Activated CD4-positive, alpha-beta T cell treated with anti-CD3 and anti-CD28 coated beads, Interleukin-2, Interleukin-6, amounts not matched to agents 100 ng/mL and 50 ng/mL, durations not matched to agents 16 hours and 8 hours (primary cell): ENCODE measurements at regions not wholly inside any gene's neighbourhood (a gene's known extent, or its start where the extent isn't known, plus 50 kb on each side); places are given as distances from the start of the nearest gene placed in this dataset.

Source experiments
- DNase-seq: peaks from one replicate; pipeline ENCODE4 v3.0.0-alpha.2; 2020

- no peak for DNase-seq
Measured at GRCh38 chr3:178146406-178146831, 389.8 kb upstream of the KCNMB2 start.

- DNase-seq, result no peak
Measured at GRCh38 chr3:178147001-178147400, 389.2 kb upstream of the KCNMB2 start.

DNA sequence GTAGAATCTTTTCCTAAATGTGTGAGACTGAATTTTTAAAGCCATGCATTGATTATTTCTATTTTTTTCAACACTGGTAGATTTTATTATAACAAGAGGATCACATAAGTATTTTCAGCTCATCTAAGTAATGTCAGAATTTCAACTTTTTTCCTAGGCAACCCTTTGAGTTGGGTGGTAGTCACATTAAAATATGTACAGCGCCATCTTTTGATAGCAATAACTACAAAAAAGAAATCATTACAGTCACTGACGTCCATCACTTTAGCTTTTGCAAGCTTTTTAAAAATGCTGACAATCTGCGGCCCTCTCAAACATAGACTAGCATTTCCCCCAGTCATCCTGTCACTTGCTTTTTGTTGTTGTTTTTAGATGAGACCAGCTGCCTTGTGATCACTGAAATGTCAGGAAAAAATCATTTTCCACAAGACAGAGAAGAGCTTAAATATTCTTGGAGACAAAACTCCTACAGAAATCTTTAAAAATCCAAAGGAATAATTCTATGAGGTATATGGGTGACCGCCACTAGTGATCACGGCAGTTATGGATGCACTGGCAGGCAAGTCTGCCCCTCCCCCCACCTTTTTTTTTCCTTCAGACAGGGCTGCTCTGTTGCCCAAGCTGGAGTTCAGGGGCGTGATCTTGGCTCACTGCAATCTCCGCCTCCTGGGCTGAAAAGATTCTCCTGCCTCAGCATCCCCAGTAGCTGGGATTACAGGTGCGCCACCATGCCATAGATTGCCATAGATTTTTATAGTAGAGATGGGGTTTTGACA is 384.0 kb upstream of the KCNMB2 start:
- DNase-seq, result no peak

GRCh38 chr3:178152988-178153387 is 383.2 kb upstream of the KCNMB2 start:
- DNase-seq, result no peak

DNA sequence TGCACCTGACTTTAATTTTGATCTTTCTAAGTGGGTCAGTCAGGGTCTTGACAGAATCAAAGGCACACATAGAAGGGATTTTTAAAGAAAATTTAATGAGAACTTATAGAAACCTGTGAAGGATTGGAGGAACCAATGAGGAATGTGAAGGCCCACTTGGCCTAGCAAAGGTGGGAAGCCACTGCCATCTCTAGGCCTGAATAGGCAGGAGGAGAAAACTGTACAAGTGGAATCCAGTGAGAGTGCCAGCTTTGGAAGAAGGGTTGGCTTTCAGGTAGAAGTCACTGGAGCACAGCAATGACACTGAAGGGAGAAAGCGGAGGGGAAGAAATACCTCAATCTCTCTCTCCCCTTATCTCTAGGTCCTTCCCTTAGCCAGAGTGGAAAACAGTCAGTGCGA is 380.7 kb upstream of the KCNMB2 start:
- no peak for DNase-seq

DNA sequence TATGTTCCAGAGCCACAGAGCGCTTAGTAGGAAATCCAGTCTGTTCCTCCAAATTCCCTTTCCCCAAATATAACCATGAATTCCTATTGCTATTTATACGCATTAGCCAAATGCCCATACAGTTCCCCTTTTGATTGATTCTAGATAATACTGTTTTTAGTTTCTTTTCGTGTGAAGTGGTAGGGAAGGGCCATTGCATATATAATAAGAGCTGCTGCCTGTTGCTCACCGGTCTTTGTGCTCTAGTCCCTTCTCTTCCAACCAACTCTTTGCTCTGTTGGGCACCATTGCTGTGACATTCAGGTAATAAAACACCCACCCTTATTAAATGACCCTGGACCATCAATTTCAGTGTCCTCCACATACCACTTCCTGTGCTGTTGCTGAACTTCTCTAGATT is 379.9 kb upstream of the KCNMB2 start:
- DNase-seq, result no peak

DNA sequence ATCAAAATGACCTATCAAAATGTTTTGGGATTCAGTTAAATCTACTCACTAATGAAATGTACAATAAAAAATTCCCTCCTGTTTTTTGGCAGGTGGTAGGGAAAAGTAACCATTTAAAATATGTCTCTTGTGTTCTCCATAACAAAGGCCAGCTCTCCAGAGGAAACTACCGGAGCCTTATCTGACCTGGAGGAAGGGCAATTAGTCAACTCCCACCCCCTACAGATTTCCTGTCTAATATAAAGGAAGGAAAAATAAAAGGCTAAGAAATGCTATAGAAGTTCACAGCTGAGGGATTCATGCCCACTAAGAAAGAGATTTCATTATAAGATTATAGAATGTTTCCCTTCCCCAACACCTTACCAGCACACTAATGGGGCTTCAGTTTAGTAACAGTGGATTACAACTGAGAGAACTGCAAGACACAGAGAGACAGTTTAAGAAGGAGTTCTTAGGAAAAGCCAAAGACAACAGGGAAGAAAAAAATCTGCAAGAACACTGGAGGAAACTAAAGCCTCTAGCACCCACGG is 376.5 kb upstream of the KCNMB2 start:
- no peak for DNase-seq

DNA sequence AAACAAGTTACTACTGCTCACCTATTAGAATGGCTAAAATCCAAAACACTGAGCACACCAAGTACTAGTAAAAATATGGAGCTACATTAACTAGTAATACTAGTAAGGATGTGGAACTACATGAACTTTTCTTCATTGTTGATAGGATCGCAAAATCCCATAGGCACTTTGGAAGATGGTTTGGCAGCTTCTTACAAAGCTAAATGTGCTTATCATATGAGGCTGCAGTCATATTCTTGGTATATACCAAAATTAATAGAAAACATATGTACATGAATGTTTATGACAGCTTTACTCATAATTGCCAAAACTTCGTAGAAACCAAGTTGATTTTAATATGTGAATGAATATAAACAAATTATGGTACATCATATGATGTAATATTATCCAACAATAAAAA is 366.8 kb upstream of the KCNMB2 start:
- DNase-seq, result no peak

DNA sequence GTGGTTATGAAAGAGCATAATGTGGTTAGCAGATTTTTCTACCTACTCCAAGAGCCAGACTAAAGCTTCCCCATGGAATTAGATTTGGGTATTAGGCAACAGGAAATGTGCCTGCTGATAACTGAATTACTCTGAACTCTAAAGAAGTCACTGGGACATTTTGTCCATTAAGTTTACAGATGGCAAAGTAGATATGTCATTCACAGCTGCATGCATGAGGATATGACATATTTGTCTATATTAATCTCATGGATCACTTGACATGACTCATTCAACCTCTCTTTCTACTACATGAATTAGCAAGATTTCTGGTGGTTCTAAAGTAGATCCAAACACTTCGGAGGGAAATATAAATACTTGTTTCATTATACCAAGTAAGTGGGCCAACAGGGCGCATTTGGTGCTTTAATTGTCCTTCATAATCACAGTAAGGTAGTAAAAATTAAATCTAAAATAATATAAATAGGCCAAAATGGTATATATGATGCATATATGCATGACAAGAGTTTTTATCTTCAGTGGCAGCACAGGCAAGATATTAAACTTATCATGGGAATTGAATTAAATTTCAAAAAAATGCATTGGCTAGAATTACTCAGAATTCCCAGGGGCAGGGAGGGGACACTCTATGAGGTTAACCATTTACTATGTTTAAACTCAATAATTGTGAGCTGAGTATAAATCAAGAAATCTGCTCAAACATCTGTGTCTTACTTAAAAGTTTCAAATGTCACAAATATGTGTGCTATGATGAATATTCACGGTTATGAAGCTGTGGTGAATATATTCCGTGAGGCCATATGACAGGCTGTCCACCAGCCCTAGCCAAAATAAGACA is 365.3 kb upstream of the KCNMB2 start:
- DNase-seq, result no peak

GRCh38 chr3:178172121-178172520 is 364.1 kb upstream of the KCNMB2 start:
- DNase-seq, result no peak

DNA sequence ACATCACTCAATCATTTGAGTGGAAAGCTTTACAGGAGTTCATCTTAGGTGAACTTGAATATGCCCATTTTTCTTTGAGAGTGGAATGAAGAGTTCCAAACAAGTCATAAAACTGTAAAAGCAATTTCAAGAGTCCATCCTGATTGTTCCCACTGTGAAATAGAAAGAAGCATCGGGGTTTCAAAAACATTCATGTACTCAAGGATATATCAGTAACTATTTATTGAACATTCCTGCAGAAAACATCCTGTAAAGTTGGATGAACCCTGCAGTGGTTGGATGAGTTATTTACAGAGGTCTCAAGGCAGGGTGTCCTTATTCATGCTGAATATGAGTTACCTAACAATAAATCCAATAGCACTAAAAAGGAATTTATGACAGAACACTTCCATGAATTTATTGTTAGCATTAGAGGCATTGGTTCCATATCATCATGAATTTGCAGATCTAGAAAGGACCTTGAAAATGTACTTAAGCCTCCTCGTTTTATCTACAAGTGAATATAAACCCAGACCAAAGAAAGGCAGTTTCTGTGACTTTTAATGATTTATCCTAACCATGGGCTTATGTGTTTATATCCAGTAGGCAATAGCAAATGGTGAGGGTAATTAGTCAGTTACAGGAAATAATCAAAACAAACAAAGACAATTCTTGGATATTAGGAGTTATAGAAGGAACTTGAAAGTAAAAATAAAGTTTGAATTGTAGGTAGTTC is 361.9 kb upstream of the KCNMB2 start:
- no peak for DNase-seq

- no peak for DNase-seq
Measured at GRCh38 chr3:178181088-178181487, 355.1 kb upstream of the KCNMB2 start.

DNA sequence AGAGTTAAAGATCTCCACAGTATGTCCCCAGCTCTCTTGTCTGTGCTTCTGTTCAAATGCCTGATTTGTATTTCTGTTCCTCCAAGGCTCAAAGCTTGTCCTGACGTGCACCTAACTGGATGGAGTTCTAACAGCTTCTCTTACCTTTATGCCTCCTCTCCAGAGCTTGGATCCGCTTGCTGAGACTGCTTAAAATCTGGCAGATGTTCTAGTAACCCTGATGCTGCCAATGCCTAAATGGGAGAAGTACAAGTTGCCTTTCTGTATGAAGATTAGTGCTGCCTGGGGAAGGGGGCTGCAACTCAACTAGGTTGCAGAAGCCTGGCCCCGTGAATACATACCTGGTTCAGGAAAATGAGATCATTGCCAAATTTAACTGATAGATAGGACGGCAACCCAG is 354.5 kb upstream of the KCNMB2 start:
- no peak for DNase-seq

- no peak for DNase-seq
Measured at GRCh38 chr3:178182337-178182779, 353.9 kb upstream of the KCNMB2 start.

- no peak for DNase-seq
Measured at GRCh38 chr3:178184833-178185232, 351.4 kb upstream of the KCNMB2 start.

DNA sequence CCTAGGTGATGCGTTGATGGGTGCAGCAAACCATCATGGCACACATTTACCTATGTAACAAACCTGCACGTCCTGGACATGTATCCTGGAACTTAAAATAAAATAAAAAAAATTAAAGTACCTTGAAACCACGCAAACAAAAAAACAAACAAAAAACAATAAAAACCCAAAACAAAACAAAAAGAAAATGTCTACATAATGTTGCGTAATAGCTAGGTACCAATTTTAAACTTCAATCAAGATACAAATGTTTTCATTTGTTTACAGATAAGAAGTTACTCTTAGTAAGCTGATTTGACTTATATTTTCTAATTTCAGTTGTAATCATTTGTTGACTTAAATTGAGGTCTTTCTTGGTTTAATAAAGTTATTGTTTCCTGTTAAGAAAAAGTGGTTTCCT is 349.6 kb upstream of the KCNMB2 start:
- DNase-seq, result no peak

DNA sequence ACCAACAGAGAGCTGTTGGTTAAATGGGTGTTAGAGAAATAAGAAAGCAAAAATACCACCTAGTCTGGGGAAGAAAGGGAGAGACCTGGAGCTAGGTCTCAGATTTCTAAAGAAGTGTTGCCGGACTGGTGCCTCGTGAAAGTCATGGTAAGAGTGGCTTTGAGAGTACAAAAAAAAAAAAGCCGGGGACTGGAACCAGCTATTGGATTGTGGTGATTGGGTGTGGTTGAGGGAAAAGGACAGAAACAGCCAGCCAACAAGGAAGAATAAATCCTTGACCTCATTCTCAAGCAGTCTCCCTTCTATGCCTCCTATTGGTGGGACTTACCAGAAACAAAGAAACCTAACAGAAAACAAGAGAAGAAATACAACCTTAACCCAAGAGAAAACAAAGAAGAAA is 346.4 kb upstream of the KCNMB2 start:
- no peak for DNase-seq

DNA sequence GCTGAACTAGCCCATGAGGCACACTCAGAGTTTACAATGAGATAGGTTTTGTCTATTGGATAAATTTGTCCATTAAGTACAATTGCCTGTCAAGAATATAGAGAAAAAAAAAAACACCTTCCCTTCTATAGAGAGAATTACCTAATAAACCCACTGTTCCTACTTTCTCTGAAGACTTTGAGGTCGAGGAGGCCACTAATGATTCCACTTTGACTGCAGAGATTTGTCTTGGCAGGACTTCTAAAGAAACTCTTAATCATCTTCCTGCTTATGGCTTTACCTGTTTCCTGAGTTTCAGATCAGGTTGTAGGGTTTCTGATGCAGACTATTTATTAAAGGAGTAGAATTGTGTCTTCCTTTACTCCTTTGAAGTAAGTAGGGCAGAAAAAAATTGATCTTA is 342.4 kb upstream of the KCNMB2 start:
- no peak for DNase-seq

DNA sequence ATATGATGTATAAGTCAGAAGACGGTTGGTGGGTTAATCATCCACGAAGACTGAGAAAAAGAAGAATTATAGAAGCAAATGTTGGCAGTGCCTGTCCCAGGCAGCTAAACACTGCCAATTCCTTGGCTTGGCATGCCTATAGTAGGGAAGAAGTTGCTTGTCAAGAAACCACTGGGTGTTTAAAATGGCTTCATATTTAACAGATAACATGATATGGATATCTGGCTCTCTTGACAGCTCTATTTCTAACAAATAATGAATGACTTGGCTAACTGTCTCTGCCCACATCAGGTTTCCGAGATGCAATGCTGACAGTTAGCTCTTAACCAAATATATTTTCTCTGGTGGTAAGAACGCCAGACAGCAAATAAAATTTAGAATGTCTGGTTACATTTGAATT is 341.7 kb upstream of the KCNMB2 start:
- DNase-seq, result no peak

DNA sequence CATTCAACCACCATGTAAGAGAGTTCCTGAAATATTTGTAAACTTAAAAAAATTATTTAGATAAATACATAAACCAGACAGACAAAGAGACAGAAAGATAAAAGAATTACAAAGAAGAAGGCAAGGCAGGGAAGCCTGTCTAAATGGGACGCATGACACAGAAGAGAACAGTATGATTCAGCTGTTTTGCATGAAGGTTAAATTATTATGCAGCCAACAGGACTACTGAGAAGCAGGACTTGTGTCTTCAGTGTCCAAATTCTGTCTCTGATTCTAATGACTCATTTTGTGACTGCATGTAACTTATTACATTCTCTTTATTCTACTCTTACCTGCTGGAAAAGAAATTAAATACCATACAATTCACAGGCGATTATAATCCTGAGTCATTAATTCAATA is 340.4 kb upstream of the KCNMB2 start:
- DNase-seq, result no peak

- no peak for DNase-seq
Measured at GRCh38 chr3:178198329-178198728, 337.9 kb upstream of the KCNMB2 start.

DNA sequence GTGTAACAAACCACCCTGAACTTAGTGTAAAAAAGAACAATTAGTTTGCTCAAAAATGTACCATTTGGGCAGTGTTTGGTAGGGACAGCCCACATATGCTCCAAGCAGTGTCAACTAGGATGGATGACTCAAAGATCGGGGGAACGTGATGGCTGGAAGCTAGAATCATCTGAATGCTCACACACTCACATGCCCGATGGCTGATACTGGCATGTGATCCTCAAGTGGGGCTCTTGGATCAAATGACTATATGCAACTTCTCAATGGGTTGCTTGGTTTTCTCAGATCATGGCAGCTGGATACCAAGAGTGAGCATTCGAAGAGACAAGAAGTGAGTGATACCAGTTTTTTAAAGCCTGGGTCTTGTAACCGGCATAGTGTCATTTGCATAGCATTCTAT is 335.9 kb upstream of the KCNMB2 start:
- no peak for DNase-seq

DNA sequence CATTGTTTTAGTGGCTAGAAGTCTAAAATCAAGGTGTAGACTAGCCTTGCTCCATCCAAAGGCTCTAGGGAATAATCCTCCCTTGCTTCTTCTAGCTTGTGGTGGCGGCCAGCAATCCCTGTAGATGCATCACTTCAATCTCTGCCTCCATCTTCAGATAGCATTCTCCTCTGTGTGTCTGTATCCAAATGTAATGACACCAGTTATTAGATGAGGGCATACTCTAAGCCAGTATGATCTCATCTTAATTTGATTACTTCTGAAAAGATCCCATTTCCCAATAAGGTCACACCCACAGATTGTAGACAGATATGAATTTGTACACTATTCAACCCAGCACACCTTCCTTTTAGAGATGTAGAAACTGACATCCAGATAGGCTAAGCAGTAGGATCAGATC is 334.5 kb upstream of the KCNMB2 start:
- no peak for DNase-seq
